ENCODE measurements at regions not wholly inside any gene's neighbourhood (a gene's known extent, or its start where the extent isn't known, plus 50 kb on each side); places are given as distances from the start of the nearest gene placed in this dataset.

GRCh38 chr6:101266063-101266462, 127.4 kb upstream of the GRIK2 start:
- Histone ChIP-seq H3K4me1 (ENCODE audit: insufficient read depth, low read length) (no peaks in the 10 kb centered on the region), H3K9ac (ENCODE audit: low read length) (no peak overlapping the region), H3K27me3 (ENCODE audit: insufficient read depth, low read length) (no peaks in the 10 kb centered on the region), H3K4me2 (ENCODE audit: low read length) (no peak overlapping the region), H2AFZ (ENCODE audit: low read depth, low read length) (no peak overlapping the region), H3K9me3 (ENCODE audit: insufficient read depth, low read depth, low read length) (no peaks in the 10 kb centered on the region), H3K4me3 (ENCODE audit: insufficient read depth, low read depth, low read length) (no peak overlapping the region), H3K27ac (ENCODE audit: low read depth, low read length) (no peak overlapping the region), H3K79me2 (ENCODE audit: insufficient read depth, low read length) (no peaks in the 10 kb centered on the region), H3K36me3 (ENCODE audit: insufficient read depth, low read length) (no peaks in the 10 kb centered on the region), H4K20me1 (ENCODE audit: insufficient read depth, low read length) (no peaks in the 10 kb centered on the region)
- H3K4me1 Mint-ChIP-seq (ENCODE audit: low read depth, unreplicated experiment), result peaks cover 3% of the 10 kb centered on the region
- no peaks in the 10 kb centered on the region for H3K36me3 Mint-ChIP-seq (ENCODE audit: low read depth, unreplicated experiment)
- no peak overlapping the region for H3K4me3 Mint-ChIP-seq (ENCODE audit: unreplicated experiment)
- TF ChIP-seq CTCF (IDR thresholded peaks at IDR 0.05; ENCODE audit: insufficient read depth, low read depth, low read length) (no peak), EZH2 (IDR thresholded peaks at IDR 0.05; ENCODE audit: insufficient read depth, low read length) (no peak)
- H3K9me3 Mint-ChIP-seq (ENCODE audit: unreplicated experiment), result peaks cover 1% of the 10 kb centered on the region
- DNase-seq (ENCODE audit: low read depth), result no peak
- no peak overlapping the region for H3K27ac Mint-ChIP-seq (ENCODE audit: unreplicated experiment)
- no peaks in the 10 kb centered on the region for H3K27me3 Mint-ChIP-seq (ENCODE audit: low read depth, unreplicated experiment)
- no peak for FAIRE-seq

GRCh38 chr6:101268541-101268940, 125.0 kb upstream of the GRIK2 start:
- FAIRE-seq (no peak), DNase-seq (ENCODE audit: low read depth) (no peak)
- Histone ChIP-seq H3K9me3 (ENCODE audit: insufficient read depth, low read depth, low read length) (no peaks in the 10 kb centered on the region), H3K4me2 (ENCODE audit: low read length) (no peak overlapping the region), H3K4me1 (ENCODE audit: insufficient read depth, low read length) (no peaks in the 10 kb centered on the region), H3K9ac (ENCODE audit: low read length) (no peak overlapping the region), H3K36me3 (ENCODE audit: insufficient read depth, low read length) (no peaks in the 10 kb centered on the region), H4K20me1 (ENCODE audit: insufficient read depth, low read length) (no peaks in the 10 kb centered on the region), H3K27me3 (ENCODE audit: insufficient read depth, low read length) (no peaks in the 10 kb centered on the region), H3K4me3 (ENCODE audit: insufficient read depth, low read depth, low read length) (no peak overlapping the region), H3K27ac (ENCODE audit: low read depth, low read length) (no peak overlapping the region), H2AFZ (ENCODE audit: low read depth, low read length) (no peak overlapping the region), H3K79me2 (ENCODE audit: insufficient read depth, low read length) (no peaks in the 10 kb centered on the region)
- Mint-ChIP-seq H3K27ac (ENCODE audit: unreplicated experiment) (no peak overlapping the region), H3K9me3 (ENCODE audit: unreplicated experiment) (peaks cover 1% of the 10 kb centered on the region), H3K4me1 (ENCODE audit: low read depth, unreplicated experiment) (peaks cover 3% of the 10 kb centered on the region), H3K27me3 (ENCODE audit: low read depth, unreplicated experiment) (no peaks in the 10 kb centered on the region), H3K36me3 (ENCODE audit: low read depth, unreplicated experiment) (no peaks in the 10 kb centered on the region), H3K4me3 (ENCODE audit: unreplicated experiment) (no peak overlapping the region)
- TF ChIP-seq CTCF (IDR thresholded peaks at IDR 0.05; ENCODE audit: insufficient read depth, low read depth, low read length), result no peak
- no peak for TF ChIP-seq EZH2 (IDR thresholded peaks at IDR 0.05; ENCODE audit: insufficient read depth, low read length)

GRCh38 chr6:101275251-101275650, 118.3 kb upstream of the GRIK2 start:
- Mint-ChIP-seq H3K4me1 (ENCODE audit: low read depth, unreplicated experiment) (no peaks in the 10 kb centered on the region), H3K9me3 (ENCODE audit: unreplicated experiment) (no peaks in the 10 kb centered on the region), H3K36me3 (ENCODE audit: low read depth, unreplicated experiment) (no peaks in the 10 kb centered on the region), H3K4me3 (ENCODE audit: unreplicated experiment) (no peak overlapping the region), H3K27me3 (ENCODE audit: low read depth, unreplicated experiment) (no peaks in the 10 kb centered on the region), H3K27ac (ENCODE audit: unreplicated experiment) (no peak overlapping the region)
- Histone ChIP-seq H2AFZ (ENCODE audit: low read depth, low read length) (no peak overlapping the region), H3K36me3 (ENCODE audit: insufficient read depth, low read length) (no peaks in the 10 kb centered on the region), H3K27me3 (ENCODE audit: insufficient read depth, low read length) (no peaks in the 10 kb centered on the region), H3K4me3 (ENCODE audit: insufficient read depth, low read depth, low read length) (no peak overlapping the region), H3K27ac (ENCODE audit: low read depth, low read length) (no peak overlapping the region), H3K4me2 (ENCODE audit: low read length) (no peak overlapping the region), H3K9me3 (ENCODE audit: insufficient read depth, low read depth, low read length) (no peaks in the 10 kb centered on the region), H3K4me1 (ENCODE audit: insufficient read depth, low read length) (no peaks in the 10 kb centered on the region), H3K79me2 (ENCODE audit: insufficient read depth, low read length) (no peaks in the 10 kb centered on the region), H3K9ac (ENCODE audit: low read length) (no peak overlapping the region), H4K20me1 (ENCODE audit: insufficient read depth, low read length) (no peaks in the 10 kb centered on the region)
- FAIRE-seq (no peak), DNase-seq (ENCODE audit: low read depth) (no peak)
- TF ChIP-seq EZH2 (IDR thresholded peaks at IDR 0.05; ENCODE audit: insufficient read depth, low read length), result no peak
- TF ChIP-seq CTCF (IDR thresholded peaks at IDR 0.05; ENCODE audit: insufficient read depth, low read depth, low read length), result no peak
